ENCODE measurements at regions not wholly inside any gene's neighbourhood (a gene's known extent, or its start where the extent isn't known, plus 50 kb on each side); places are given as distances from the start of the nearest gene placed in this dataset.

- Mint-ChIP-seq H3K4me1 (no peaks in the 10 kb centered on the region), H3K27ac (ENCODE audit: low read depth) (no peak overlapping the region), H3K4me3 (no peak overlapping the region), H3K36me3 (ENCODE audit: insufficient read depth) (no peaks in the 10 kb centered on the region), H3K9me3 (peaks cover 11% of the 10 kb centered on the region), H3K27me3 (peaks cover 10% of the 10 kb centered on the region)
- DNase-seq (ENCODE audit: low spot score in 2 of 2) (no peak), ATAC-seq (replicated peaks; ENCODE audit: extremely low read depth, poor library complexity, severe bottlenecking) (no peak)
These were observed 138.0 kb upstream of the MCHR2 start for GRCh38 chr6:100132005-100132404.

GRCh38 chr6:100130630-100131029 lies 136.6 kb upstream of the MCHR2 start:
- Mint-ChIP-seq H3K27ac (ENCODE audit: low read depth) (no peak overlapping the region), H3K9me3 (peaks cover 11% of the 10 kb centered on the region), H3K4me1 (no peaks in the 10 kb centered on the region), H3K36me3 (ENCODE audit: insufficient read depth) (no peaks in the 10 kb centered on the region), H3K4me3 (no peak overlapping the region), H3K27me3 (peaks cover 10% of the 10 kb centered on the region)
- DNase-seq (ENCODE audit: low spot score in 2 of 2) (no peak), ATAC-seq (replicated peaks; ENCODE audit: extremely low read depth, poor library complexity, severe bottlenecking) (no peak)

- Mint-ChIP-seq H3K4me3 (no peak overlapping the region), H3K9me3 (peaks cover 11% of the 10 kb centered on the region), H3K27me3 (peaks cover 28% of the 10 kb centered on the region), H3K36me3 (ENCODE audit: insufficient read depth) (no peaks in the 10 kb centered on the region), H3K4me1 (no peaks in the 10 kb centered on the region), H3K27ac (ENCODE audit: low read depth) (no peak overlapping the region)
- ATAC-seq (replicated peaks; ENCODE audit: extremely low read depth, poor library complexity, severe bottlenecking) (no peak), DNase-seq (ENCODE audit: low spot score in 2 of 2) (no peak)
These were observed 132.9 kb upstream of the MCHR2 start for GRCh38 chr6:100126790-100127484.

- Mint-ChIP-seq H3K9me3 (no peaks in the 10 kb centered on the region), H3K4me3 (no peak overlapping the region), H3K4me1 (no peaks in the 10 kb centered on the region), H3K27me3 (peaks cover 18% of the 10 kb centered on the region), H3K36me3 (ENCODE audit: insufficient read depth) (no peaks in the 10 kb centered on the region), H3K27ac (ENCODE audit: low read depth) (no peak overlapping the region)
- no peak for DNase-seq (ENCODE audit: low spot score in 2 of 2)
- no peak for ATAC-seq (replicated peaks; ENCODE audit: extremely low read depth, poor library complexity, severe bottlenecking)
These were observed 128.0 kb upstream of the MCHR2 start for GRCh38 chr6:100121854-100122609.

- ATAC-seq (replicated peaks; ENCODE audit: extremely low read depth, poor library complexity, severe bottlenecking) (no peak), DNase-seq (ENCODE audit: low spot score in 2 of 2) (no peak)
- peaks cover 24% of the 10 kb centered on the region for H3K27me3 Mint-ChIP-seq
- H3K27ac Mint-ChIP-seq (ENCODE audit: low read depth), result no peak overlapping the region
- no peaks in the 10 kb centered on the region for H3K36me3 Mint-ChIP-seq (ENCODE audit: insufficient read depth)
- no peak overlapping the region for H3K4me3 Mint-ChIP-seq
- H3K4me1 Mint-ChIP-seq, result no peaks in the 10 kb centered on the region
- no peaks in the 10 kb centered on the region for H3K9me3 Mint-ChIP-seq
These were observed 125.2 kb upstream of the MCHR2 start for GRCh38 chr6:100119261-100119660.

- no peak overlapping the region for H3K4me3 Mint-ChIP-seq
- no peaks in the 10 kb centered on the region for H3K9me3 Mint-ChIP-seq
- no peak for DNase-seq (ENCODE audit: low spot score in 2 of 2)
- H3K36me3 Mint-ChIP-seq (ENCODE audit: insufficient read depth), result no peaks in the 10 kb centered on the region
- no peaks in the 10 kb centered on the region for H3K4me1 Mint-ChIP-seq
- no peak overlapping the region for H3K27ac Mint-ChIP-seq (ENCODE audit: low read depth)
- no peak for ATAC-seq (replicated peaks; ENCODE audit: extremely low read depth, poor library complexity, severe bottlenecking)
- H3K27me3 Mint-ChIP-seq, result peaks cover 15% of the 10 kb centered on the region
These were observed 124.3 kb upstream of the MCHR2 start for GRCh38 chr6:100118301-100118700.

- Mint-ChIP-seq H3K27ac (ENCODE audit: low read depth) (no peak overlapping the region), H3K27me3 (peaks cover 9% of the 10 kb centered on the region), H3K36me3 (ENCODE audit: insufficient read depth) (no peaks in the 10 kb centered on the region), H3K9me3 (no peaks in the 10 kb centered on the region), H3K4me1 (no peaks in the 10 kb centered on the region), H3K4me3 (no peak overlapping the region)
- DNase-seq (ENCODE audit: low spot score in 2 of 2), result no peak
- no peak for ATAC-seq (replicated peaks; ENCODE audit: extremely low read depth, poor library complexity, severe bottlenecking)
These were observed 123.7 kb upstream of the MCHR2 start for GRCh38 chr6:100117680-100118079.

- no peaks in the 10 kb centered on the region for H3K36me3 Mint-ChIP-seq (ENCODE audit: insufficient read depth)
- H3K27me3 Mint-ChIP-seq, result peaks cover 9% of the 10 kb centered on the region
- no peak for DNase-seq (ENCODE audit: low spot score in 2 of 2)
- no peaks in the 10 kb centered on the region for H3K4me1 Mint-ChIP-seq
- no peak overlapping the region for H3K4me3 Mint-ChIP-seq
- no peak for ATAC-seq (replicated peaks; ENCODE audit: extremely low read depth, poor library complexity, severe bottlenecking)
- no peak overlapping the region for H3K27ac Mint-ChIP-seq (ENCODE audit: low read depth)
- H3K9me3 Mint-ChIP-seq, result no peaks in the 10 kb centered on the region
These were observed 122.6 kb upstream of the MCHR2 start for GRCh38 chr6:100116411-100117194.

- DNase-seq (ENCODE audit: low spot score in 2 of 2) (no peak), ATAC-seq (replicated peaks; ENCODE audit: extremely low read depth, poor library complexity, severe bottlenecking) (no peak)
- Mint-ChIP-seq H3K36me3 (ENCODE audit: insufficient read depth) (peaks cover under 1% of the 10 kb centered on the region), H3K27me3 (peaks cover 9% of the 10 kb centered on the region), H3K9me3 (no peaks in the 10 kb centered on the region), H3K4me3 (no peak overlapping the region), H3K27ac (ENCODE audit: low read depth) (no peak overlapping the region), H3K4me1 (no peaks in the 10 kb centered on the region)
These were observed 121.5 kb upstream of the MCHR2 start for GRCh38 chr6:100115407-100116101.

GRCh38 chr6:100112855-100113508 lies 119.0 kb upstream of the MCHR2 start:
- Mint-ChIP-seq H3K9me3 (no peaks in the 10 kb centered on the region), H3K4me3 (no peak overlapping the region), H3K27ac (ENCODE audit: low read depth) (no peak overlapping the region), H3K4me1 (no peaks in the 10 kb centered on the region), H3K36me3 (ENCODE audit: insufficient read depth) (peaks cover 3% of the 10 kb centered on the region), H3K27me3 (peaks cover 9% of the 10 kb centered on the region)
- ATAC-seq (replicated peaks; ENCODE audit: extremely low read depth, poor library complexity, severe bottlenecking) (no peak), DNase-seq (ENCODE audit: low spot score in 2 of 2) (no peak)

GRCh38 chr6:100105919-100106529 lies 112.0 kb upstream of the MCHR2 start:
- peaks cover 5% of the 10 kb centered on the region for H3K36me3 Mint-ChIP-seq (ENCODE audit: insufficient read depth)
- H3K4me3 Mint-ChIP-seq, result no peak overlapping the region
- no peak for ATAC-seq (replicated peaks; ENCODE audit: extremely low read depth, poor library complexity, severe bottlenecking)

GRCh38 chr6:100105138-100105537 lies 111.1 kb upstream of the MCHR2 start:
- no peak for ATAC-seq (replicated peaks; ENCODE audit: extremely low read depth, poor library complexity, severe bottlenecking)
- Mint-ChIP-seq H3K4me3 (no peak overlapping the region), H3K27ac (ENCODE audit: low read depth) (no peak overlapping the region), H3K27me3 (peaks cover 53% of the 10 kb centered on the region), H3K9me3 (no peaks in the 10 kb centered on the region), H3K36me3 (ENCODE audit: insufficient read depth) (peaks cover 2% of the 10 kb centered on the region), H3K4me1 (no peaks in the 10 kb centered on the region)
- DNase-seq (ENCODE audit: low spot score in 2 of 2), result no peak

More at GRCh38 chr6:100105919-100106529, 112.0 kb upstream of the MCHR2 start:
- Mint-ChIP-seq H3K27ac (ENCODE audit: low read depth) (no peak overlapping the region), H3K9me3 (no peaks in the 10 kb centered on the region), H3K27me3 (peaks cover 53% of the 10 kb centered on the region), H3K4me1 (no peaks in the 10 kb centered on the region)
- DNase-seq (ENCODE audit: low spot score in 2 of 2), result no peak

Measured in central memory CD8-positive, alpha-beta T cell (primary cell).